ENCODE measurements at regions not wholly inside any gene's neighbourhood (a gene's known extent, or its start where the extent isn't known, plus 50 kb on each side); places are given as distances from the start of the nearest gene placed in this dataset.
"Not testable (repeated sequence)": the region's sequence is repeated elsewhere in the genome, so short reads cannot be mapped to it uniquely, and the experiment has no call there.

DNA sequence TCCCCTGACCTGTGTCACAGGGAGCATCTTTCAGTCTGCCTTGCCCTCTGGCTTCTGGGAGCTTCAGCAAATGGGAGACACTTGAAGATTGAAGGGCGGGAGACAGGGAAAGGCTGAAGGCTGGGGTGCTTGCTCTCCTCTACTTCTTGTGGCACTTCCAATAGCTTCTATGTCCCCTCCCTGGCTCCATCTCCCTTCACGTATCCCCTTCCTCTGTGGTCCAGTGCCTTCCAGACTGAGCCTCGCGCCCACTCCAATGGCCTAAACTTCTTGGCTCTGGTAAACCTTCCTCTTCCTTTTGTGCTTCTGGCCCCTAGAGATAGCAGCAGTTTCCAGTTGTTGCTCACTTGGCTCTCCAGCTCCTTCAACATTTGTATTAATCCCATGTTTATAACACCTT lies 69.8 kb upstream of the TOPAZ1 start:
- DNase-seq = no peak

- not testable (repeated sequence) for DNase-seq
Measured at GRCh38 chr3:44172701-44173100, 69.0 kb upstream of the TOPAZ1 start.

DNA sequence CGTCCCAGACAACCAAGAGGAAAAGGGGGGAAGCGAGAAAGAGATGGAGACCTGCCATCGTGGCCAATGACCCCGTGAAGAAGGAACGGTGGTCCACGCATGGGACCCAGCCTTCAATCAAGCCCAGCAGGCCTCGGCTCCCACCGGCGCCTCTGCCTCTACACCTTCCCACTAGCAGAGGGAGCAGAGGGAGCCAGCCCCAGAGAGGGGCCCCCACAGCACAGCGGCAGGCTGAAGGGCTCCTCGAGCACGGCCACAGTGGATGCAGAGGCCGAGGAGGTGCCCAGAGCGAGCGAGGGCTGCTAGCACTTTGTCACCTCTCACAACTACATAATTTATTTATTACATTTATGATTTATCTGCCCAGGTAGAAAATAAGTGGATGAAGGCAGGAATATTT lies 68.4 kb upstream of the TOPAZ1 start:
- no peak for DNase-seq

DNA sequence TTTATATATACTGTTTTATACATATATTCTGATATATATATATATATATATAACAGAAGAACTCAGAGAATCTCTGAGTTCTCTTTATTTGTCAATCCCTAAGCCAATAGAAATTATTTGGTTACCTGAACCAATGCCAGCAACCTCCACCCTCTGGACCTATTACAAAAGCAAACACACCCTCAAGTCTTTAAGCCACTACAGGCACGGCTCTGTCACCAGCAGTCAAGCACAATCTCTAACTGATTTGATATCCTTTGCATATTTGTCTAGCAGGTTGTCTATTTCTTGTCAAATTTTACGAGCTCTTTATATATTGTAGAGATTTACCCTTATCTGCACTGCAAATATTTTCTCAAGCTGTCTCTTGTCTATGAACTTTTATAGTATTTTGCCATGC lies 66.6 kb upstream of the TOPAZ1 start:
- DNase-seq = no peak

- no peak for DNase-seq
Measured at GRCh38 chr3:44179246-44179645, 62.4 kb upstream of the TOPAZ1 start.

GRCh38 chr3:44184319-44184953 lies 57.2 kb upstream of the TOPAZ1 start:
- DNase-seq = no peak

DNA sequence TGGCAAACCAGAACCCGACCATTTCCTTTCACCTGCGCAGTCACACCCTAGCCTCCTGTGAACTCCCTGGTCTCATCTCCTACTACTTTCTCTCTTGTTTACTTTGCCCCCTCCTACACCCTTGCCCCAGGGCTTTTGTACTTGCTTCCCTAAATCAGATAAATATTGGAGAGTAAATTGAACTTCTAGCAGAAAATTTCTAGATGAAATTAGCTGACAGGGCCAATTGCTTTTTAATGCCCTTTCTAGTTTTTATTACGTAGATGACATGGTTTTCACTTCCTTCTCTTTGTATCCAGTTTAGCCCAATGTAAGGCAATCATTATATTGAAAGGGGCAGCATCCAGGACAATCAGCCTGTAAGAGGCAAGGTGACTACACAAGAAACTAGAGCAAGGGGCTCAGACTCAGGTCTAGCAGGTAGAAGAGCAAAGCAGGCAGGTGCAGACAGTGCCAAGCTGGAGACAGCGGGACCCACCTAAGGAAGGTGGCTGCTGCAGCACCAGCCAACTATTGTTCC lies 56.2 kb upstream of the TOPAZ1 start:
- no peak for DNase-seq

GRCh38 chr3:44186111-44186672 lies 55.5 kb upstream of the TOPAZ1 start:
- no peak for DNase-seq

DNA sequence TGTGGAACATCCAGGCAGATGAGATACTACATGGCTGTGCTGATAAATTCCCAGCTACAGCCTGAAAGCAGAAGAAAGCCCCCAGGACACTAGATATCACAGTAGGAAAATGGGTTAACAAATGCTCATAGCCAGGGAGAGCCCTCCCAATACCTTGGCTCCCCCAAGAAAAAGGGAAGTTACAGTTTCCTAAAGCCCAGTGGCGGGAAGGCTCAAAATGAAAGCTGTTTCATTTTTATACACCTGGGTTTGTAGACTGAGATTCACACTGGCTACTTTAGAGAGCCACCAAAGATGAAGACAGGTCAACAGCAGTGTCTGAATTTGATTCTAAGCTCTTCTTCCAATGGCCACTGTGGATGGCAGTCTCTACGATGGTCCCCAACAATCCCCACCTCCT lies 55.0 kb upstream of the TOPAZ1 start:
- no peak for DNase-seq

Measured in activated T-cell treated with anti-CD3 and anti-CD28 coated beads for 4 hours (primary cell).